HG03097 (cell line): ENCODE measurements at regions not wholly inside any gene's neighbourhood (a gene's known extent, or its start where the extent isn't known, plus 50 kb on each side); places are given as distances from the start of the nearest gene placed in this dataset.

Source experiments
- ATAC-seq: cut with Tn5 transposase; IDR thresholded peaks from one replicate; pipeline ENCODE4 v1.9.1; 2021; ENCODE audit not compliant: unreplicated experiment, low FRiP score

DNA sequence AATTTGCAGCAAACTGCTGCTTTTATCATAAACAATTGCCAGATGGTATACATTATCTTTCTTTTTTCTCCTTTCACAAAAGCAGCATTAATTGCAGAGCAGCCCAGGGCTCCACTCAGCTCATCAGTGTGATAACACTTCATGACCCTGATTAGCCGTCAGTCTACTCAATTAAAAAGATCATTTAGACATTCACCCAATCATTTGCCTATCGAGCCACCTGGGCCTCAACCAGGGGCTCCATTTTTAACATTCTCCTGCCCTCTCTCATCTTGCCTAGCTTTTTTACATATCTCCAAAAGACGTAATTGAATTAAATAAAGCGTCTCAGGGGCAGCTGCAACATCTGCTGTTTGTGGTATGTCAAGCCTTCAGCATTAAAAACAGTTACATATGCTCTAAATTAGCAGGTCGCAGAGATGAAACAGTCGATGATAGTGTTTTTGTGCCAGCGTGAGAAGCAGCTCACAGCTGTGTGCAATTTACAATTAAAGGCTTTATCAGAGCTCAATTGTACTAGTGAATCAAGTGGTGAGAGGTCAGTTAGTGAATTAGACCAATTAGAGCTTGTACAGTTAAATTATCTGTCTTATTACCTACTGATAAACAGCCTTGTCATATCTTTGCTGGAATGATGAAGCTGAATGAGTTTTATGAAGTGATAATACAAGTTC lies 522.5 kb downstream of the ETV1 start:
- no peak for ATAC-seq

DNA sequence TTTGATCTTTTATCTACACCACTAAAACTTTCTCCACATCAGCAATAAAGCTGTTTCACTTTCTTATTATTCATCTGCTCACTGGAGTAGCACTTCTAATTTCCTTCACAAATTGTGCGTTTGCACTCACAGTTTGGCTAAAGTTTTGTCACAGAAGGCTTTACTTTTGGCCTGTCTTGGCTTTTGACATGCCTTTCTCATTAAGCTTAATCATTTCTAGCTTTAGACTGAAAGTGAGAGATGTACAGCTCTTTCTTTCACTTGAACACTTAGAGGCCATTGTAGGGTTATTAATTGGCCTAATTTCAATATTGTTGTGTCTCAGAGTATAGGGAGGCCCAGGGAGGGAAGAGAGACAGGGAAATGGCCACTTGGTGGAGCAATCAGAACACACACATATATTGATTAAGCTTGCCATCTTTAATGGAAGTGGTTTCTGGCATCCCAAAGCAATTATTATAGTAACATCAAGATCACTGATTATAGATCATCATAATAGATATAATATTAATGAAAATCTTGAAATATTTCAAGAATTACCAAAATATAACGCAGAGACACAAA lies 512.5 kb downstream of the ETV1 start:
- no peak for ATAC-seq

DNA sequence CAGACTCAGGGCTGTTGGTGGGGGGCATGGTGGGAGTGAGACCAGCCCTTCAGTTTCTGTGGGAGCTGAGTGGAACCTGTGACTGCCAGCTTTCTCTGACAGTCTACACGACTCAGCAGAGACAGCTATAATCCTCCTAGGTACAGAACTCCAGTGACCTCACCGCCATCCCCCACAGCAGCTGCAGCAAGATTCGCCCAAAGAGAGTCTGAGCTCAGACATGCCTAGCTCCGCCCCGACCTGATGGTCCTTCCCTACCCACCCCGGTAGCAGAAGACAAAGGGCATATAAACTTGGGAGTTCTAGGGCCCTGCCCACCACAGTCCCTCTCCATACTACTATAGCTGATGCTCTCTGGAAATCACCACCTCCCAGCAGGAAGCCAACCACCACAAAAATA lies 500.1 kb downstream of the ETV1 start:
- ATAC-seq, result no peak

DNA sequence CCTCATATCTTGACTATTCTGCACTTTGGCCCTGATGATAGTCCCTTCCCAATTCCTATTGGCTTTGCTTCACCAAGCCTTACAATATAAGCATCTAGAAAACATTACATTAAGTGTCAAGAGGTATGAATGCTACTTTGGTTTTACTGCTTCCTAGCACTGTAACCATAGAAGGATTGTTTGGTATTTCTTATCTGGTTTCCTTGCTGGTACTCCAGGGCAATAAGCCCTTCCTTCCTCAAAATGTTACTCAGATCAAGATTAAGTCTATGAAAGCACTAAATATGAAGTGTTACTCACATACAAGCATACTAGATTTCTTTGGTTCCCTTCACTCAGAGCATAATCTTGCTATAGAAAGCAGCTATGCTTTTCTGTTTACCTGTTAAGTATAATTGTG lies 492.5 kb downstream of the ETV1 start:
- ATAC-seq, result no peak

DNA sequence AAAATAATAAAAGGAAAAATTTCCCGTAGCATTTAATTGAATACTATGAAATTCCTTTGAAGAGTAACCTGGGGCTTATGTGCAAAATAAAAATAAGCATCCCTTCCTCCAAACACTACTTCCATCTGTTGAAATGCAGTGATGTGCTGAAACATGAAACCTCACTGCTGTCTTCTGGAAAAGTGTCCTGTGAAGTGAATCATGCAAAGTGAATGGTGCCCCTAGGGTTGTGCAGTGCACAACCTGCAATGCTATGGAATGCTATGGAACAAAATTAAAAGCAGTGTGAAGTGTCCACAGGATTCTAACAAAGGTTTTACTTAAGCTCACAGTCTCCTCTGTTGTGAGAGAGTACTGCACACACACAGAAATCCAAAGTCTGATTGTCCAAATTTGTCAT lies 480.9 kb downstream of the ETV1 start:
- no peak for ATAC-seq

DNA sequence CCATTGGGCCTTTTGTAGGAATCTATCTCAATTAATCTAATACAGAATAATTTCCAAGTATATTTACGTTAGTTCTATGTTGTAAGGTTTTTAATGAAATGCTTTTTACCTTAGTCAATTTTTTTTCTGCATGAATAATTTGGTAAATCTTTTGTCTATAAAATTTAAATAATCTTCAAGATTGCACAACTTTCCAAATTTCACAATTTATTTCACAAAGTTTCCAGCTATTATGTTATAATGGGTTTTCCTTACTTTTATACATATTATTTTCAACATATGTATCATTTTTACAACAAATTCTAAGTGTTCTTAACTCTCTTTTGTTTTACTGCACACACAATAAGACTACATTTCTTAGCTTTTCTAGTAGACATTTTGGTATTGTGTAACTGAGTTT lies 470.7 kb downstream of the ETV1 start:
- no peak for ATAC-seq

DNA sequence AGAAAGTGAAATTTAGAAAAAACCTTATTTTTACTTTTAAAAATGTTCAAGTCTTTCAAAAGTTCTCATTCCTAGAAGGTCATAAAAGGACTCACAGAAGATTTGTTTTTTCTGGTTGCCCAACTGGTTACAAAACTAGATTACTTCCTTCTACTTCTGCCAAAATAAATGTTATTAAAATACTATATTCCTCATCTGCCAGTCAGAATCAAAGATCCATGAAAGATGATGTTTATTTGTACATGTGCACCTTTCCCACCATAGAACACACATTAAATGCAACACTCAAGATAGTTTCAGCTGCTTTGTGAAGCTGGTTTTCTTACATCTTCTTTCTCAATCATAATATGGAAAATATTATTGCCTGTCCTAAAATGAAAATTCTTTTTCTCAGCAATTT lies 465.4 kb downstream of the ETV1 start:
- ATAC-seq, result no peak

DNA sequence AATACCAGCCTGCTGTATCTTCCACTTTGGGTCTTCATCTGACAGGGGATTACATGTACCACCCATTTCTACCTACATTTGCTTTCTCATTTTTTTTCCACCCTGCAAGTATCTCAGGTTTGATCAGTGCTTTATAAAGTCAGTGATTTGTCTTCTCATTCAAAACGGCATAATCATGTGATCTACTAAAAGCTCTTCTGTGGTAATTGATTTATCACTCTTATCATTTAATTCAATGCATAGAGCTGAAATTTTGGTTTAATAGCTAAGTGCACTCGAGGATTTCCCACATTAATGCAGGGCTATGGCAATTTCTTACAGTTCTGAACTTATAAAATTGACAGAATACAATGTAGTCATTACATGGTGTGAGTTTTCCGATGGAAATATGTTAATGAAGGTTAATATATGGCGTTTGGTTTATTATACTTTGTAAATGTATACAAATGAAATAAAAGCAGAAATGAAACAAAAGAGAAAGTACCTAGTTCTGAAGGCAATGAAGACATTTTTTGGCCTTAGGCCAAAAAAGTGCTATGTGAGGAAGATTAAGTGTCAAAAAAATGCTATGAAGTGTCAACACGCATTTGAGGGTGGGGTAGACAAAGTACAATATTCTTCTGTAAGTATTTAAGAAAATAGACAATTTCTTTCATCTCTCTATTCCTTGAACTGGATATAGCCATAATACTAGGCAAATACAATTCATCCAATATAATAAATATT lies 457.3 kb downstream of the ETV1 start:
- ATAC-seq, result no peak

DNA sequence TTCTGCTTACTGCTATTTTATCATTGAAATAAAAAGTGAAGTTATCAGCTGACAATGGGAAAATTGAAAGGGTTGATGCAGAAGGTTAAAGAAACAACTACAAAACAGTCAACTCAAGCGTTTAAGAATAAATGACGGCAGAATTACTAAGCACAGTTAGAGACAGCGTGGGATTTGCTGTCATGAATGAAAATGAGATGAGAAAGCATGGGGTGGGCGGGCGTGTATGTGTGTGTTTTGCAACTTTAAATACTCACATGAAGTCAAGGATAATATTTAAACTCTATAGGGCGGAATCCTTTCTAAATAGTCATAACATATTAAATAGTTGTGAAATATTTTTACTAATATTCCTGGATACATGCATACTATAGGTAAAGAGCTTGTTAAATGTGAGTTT lies 450.8 kb downstream of the ETV1 start:
- ATAC-seq, result no peak

DNA sequence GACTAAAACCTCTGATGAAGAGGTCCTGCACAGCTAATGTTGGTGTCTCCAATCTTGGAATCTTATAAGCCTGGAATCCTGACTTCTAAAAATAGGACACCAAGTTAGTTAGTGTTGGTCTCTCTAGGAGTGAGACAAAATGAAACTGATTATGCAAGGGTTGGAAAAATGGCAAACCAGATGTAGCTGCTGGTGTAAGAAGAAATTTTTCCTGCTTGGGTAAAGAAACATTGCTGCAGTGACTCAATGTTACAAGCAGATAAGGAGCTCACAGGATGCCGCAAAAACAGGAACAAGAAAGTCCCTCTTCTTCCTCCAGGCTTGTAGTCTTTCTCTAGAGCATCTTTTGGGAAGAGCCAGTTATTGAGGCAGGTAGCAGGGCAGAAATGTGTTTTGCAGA lies 449.0 kb downstream of the ETV1 start:
- ATAC-seq, result no peak

DNA sequence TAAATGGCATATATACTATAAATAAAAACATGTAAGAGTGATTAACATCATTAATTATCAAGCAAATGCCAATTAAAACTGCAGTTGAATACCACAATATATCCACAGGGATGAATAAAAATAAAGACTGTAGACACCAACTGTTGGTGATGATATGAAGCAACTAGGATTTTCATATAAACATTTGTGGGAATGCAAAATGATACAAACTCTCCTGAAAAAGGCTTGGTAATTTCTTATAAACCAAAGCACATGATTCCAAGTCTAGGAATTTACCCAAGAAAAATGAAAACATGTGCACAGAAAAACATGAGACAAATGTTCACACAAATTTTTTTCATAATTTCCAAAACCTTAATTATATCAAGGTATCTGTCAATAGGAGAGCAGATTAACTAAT lies 448.1 kb downstream of the ETV1 start:
- ATAC-seq, result no peak

DNA sequence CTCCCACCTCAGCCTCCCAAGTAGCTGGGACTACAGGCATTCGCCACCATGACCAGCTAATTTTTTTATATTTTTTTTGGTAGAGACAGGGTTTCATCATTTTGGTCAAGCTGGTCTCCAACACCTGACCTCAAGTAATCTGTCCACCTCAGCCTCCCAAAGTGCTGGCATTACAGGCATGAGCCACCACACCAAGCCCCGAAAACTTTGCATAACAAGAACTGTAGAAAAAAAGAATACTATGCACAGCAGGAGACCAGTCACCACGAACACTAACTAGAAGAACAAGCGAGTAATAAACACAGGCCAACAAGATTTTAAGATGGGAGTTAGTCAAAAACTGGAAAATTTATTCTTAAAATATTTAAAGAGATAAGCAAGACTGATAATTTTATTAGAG lies 447.0 kb downstream of the ETV1 start:
- no peak for ATAC-seq

DNA sequence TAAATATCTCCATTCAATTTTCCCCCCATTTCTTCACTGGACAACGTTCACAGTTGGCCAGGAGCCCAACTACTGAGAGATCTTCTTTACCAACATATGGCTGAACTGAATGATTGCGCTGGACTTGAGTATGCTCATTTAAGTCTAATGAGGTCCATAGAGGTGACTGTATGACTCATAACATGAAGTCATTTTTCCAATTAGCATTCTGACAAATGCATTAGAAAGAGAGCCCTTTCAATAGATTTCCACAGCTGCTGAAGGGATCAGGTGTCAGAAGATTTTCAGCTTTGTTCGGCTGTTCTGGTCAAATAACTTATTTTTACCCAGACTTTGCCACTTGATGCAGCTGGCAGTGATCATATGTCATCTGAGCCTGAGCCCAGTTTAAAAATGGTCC lies 438.0 kb downstream of the ETV1 start:
- no peak for ATAC-seq

DNA sequence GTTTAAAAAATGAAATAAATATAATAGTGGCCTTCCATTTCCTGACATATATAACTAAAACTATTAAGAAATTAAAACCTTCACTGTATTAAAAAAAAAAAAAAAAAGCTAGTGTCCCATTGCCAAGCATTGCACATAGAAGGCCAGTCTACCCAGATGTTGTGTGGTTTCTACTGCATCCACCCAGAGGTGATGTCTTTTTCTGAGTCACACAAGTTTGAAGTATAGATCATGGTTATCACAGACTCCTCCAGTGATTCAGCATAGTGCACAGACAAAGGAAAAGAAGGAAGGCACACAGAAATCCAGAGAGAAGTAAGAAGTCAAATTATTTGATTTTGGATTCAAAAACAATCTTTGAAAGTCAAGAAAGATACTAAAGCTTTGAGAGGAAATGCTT lies 429.0 kb downstream of the ETV1 start:
- no peak for ATAC-seq

DNA sequence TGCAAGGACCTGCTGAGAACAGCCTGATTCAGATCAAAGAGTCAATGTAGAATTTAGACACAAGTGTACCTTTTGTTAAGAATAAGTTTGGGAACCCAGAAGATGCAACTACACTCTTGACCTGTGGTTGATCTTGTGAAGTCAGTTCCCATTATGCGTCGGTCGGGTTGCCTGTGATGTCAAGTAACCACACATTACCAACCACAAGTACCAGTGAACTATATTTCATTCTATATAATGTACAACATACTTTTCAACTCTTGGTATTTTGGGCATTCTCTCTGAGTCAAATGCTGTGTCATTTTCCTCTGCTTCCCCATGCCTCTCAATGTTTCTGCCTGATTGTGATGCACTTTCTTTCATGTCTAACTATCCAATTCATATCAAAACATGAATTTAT lies 426.2 kb downstream of the ETV1 start:
- ATAC-seq, result no peak

DNA sequence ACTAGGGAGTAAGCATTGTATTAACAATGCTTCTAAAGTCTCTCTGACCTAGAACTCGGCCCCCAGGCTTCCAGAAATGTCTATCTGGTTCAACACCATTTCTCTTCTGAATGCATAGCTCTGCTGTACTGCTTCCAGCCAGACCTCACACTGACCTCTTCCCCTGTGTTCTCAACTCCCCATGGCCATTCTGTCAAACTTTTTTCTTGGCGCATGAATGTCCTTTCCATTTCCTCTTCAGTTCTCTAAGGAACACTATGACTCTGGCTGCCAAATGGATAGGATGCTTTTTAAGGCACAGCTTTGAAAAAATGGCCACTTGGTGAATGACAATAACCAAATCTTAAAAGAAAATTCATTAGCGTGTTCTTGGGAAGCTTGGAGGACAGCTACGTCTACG lies 425.8 kb downstream of the ETV1 start:
- ATAC-seq, result no peak

DNA sequence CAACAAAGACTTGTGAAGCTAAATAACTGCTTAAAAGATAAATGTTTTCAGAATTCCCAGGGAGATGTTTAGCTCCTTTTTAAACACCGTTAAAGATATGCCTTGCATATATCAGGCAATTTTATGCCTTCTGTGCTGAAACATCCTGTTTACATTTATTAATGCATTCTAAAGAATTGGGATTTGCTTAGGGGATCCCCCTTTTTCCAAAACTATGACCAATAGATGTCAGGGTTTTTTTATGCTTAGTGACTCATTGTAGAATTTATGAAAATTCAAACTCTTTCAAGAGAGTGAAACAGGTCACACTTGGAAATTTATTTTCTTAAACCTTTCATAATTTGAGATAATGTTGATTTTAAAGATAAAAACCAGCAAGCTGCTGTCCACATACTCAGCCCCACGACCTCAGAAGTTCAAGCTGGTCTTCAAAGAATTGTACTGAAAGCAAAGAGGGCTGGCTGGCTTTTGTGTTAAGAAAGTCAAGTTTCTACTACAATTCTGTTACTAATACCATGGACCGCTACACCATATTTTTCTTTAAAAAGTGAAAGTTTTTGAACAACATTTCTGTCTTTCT lies 411.8 kb downstream of the ETV1 start:
- ATAC-seq, result no peak

DNA sequence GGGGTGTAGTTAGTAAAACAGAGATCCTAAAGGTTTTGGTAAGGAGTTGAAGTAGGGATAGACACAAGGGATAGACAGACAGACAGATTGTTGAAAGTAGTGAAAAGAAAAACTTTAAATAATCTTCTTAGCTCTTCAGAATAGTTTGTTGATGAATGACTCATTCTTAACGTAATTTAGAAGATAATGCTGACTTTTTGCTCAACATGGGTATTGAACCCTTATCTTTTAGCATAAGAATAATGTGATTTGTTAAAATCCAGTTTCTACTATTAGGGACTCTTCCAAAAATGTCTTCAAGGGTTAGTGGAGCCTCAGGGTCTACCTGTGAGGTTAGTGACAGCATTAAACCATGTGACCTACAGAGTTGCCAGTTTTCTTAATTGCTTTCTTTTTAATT lies 411.2 kb downstream of the ETV1 start:
- ATAC-seq, result no peak

DNA sequence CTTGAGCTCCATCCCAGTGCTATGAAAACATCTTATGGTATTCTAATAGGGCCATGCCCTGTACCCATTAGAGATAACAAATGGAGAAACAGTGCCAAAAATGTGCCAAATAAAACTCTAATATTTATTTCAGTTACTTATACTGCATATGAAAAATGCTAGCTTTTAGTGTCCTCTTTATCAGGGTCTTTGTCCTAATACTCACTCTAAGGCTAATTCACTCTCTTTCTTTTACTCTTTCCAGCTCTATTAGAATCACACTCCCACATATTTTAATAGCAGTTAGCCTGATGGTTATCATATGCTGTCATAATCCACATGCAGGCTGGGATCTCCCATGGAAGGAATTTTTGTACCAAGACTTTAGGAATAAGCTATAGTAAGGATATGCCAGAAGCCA lies 408.4 kb downstream of the ETV1 start:
- no peak for ATAC-seq

DNA sequence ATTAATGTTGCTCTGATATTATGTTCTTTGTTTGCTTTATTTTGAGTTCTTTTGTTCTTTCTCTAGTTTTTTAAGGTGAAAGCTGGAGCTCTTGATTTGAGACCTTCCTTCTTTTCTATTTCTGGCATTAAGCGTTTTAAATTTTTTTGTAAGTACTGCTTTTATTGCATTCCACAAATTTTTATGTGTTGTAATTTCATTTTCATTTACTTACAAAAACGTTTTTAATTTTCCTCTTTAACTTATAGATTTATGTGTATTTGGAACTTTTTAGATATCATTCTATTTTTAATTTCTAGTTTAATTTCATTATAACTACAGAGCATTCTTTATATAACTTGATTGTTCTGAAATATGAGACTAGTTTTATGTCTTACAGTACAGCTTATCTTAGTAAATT lies 395.6 kb downstream of the ETV1 start:
- no peak for ATAC-seq

DNA sequence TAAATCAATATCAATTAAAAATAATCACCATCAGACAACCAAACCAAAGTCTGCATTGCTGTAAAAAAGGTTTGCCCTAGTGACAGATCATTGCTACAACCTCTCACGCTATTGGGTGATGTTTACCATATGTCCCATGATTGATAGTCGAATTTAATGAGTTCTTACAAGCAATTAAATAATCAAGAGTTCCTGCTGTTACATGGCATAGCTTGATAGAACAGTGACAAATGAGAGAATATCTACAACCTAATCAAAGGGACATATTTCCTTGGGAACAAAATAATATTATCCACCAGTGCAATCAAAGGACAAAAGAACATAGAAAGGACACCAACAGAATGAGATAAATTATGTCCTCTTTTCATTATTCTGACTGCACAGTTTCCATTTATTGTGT lies 387.4 kb downstream of the ETV1 start:
- no peak for ATAC-seq

DNA sequence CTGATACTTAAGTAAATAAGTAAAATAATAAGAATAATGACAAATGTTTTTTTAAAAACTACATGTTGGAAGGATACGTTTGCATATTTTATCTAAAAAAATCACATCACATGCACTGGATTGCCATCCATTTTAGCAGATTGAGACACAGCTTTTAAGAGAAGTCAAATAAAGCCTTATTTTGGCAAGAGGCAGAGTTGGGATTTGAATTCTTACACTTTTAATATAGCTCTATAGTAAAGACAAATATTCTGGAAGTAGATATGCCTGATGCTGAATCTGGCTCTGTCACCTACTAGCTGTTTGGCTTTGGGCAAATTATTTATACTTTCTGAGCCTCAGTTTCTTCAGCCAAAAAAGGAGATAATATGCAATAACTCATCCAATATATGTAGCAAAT lies 386.4 kb downstream of the ETV1 start:
- no peak for ATAC-seq
